ENCODE measurements at regions not wholly inside any gene's neighbourhood (a gene's known extent, or its start where the extent isn't known, plus 50 kb on each side); places are given as distances from the start of the nearest gene placed in this dataset.

GRCh38 chr5:143987751-143988560 is 176.0 kb downstream of the HMHB1 start:
- DNase-seq (no peak), ATAC-seq (no peak)
- ChIA-PET POLR2A (ENCODE audit: unreplicated experiment) (no interaction called here), CTCF (no interaction called here)
- Histone ChIP-seq H4K20me1 (ENCODE audit: low read length) (no peaks in the 10 kb centered on the region), H3K9me3 (ENCODE audit: low read length) (no peaks in the 10 kb centered on the region), H3K4me1 (ENCODE audit: insufficient read depth, low read length) (peaks cover 22% of the 10 kb centered on the region), H3K27me3 (ENCODE audit: low read length) (no peaks in the 10 kb centered on the region), H3F3A (ENCODE audit: low read length, unreplicated experiment) (peaks cover 9% of the 10 kb centered on the region), H3K9ac (ENCODE audit: low read length) (no peak overlapping the region), H3K27ac (ENCODE audit: low read length) (no peak overlapping the region), H3K36me3 (ENCODE audit: low read depth, low read length) (no peaks in the 10 kb centered on the region), H3K4me2 (ENCODE audit: low read length) (no peak overlapping the region), H2AFZ (ENCODE audit: low read length) (no peak overlapping the region), H3K9me2 (replicated peaks; ENCODE audit: low read length) (no peaks in the 10 kb centered on the region), H3K4me3 (ENCODE audit: low read length) (no peak overlapping the region), H3K79me2 (ENCODE audit: low read length) (no peaks in the 10 kb centered on the region)
- no TSS peak for BruUV-seq (replicated peaks)
- intact Hi-C loops (cut with micrococcal nuclease): no loop called here
- TF ChIP-seq EZH2phosphoT487 (IDR thresholded peaks at IDR 0.05; ENCODE audit: borderline replicate concordance, low read length) (no peak), EZH2 (IDR thresholded peaks at IDR 0.05; ENCODE audit: low read length, unreplicated experiment) (no peak), CTCF (conservative IDR thresholded peaks at IDR 0.05; ENCODE audit: low read depth, low read length) (no peak)

DNA sequence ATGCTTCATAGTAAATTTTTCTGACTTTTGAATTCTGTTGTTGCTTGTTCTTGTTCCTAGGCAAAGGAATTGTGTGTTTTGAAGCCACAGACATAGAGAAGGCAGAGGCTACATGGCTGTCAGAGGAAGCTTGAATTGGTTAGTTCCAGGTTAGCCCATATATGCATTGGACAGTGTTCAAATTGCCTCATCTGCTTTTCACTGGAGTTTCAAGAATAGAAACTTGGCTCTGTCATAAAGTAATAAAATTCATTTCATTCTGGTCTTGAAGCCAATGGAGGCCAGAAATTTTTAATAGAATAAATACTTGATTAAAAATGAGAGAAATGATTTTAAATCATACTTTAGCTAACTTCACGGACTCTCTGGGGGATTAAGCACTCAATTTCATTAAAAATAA is 178.0 kb downstream of the YIPF5 start:
- BruUV-seq (replicated peaks): no TSS peak
- CTCF ChIA-PET: no interaction called here
- H3K36me3 ChIP-seq (ENCODE audit: low read depth, low read length): no peaks in the 10 kb centered on the region

More for the DNA sequence above, 178.0 kb downstream of the YIPF5 start:
- Histone ChIP-seq H3K27ac (ENCODE audit: low read length) (no peak overlapping the region), H3K4me1 (ENCODE audit: insufficient read depth, low read length) (no peaks in the 10 kb centered on the region), H3K4me2 (ENCODE audit: low read length) (no peak overlapping the region), H2AFZ (ENCODE audit: low read length) (no peak overlapping the region), H3K9me2 (replicated peaks; ENCODE audit: low read length) (no peaks in the 10 kb centered on the region), H3K9me3 (ENCODE audit: low read length) (no peaks in the 10 kb centered on the region), H3K9ac (ENCODE audit: low read length) (no peak overlapping the region), H3F3A (ENCODE audit: low read length, unreplicated experiment) (no peaks in the 10 kb centered on the region), H3K79me2 (ENCODE audit: low read length) (no peaks in the 10 kb centered on the region), H4K20me1 (ENCODE audit: low read length) (no peaks in the 10 kb centered on the region), H3K27me3 (ENCODE audit: low read length) (no peaks in the 10 kb centered on the region), H3K4me3 (ENCODE audit: low read length) (no peak overlapping the region)
- ATAC-seq (no peak), DNase-seq (no peak)
- POLR2A ChIA-PET (ENCODE audit: unreplicated experiment): no interaction called here
- TF ChIP-seq EZH2phosphoT487 (IDR thresholded peaks at IDR 0.05; ENCODE audit: borderline replicate concordance, low read length): no peak
- no peak for TF ChIP-seq EZH2 (IDR thresholded peaks at IDR 0.05; ENCODE audit: low read length, unreplicated experiment)
- no peak for TF ChIP-seq CTCF (conservative IDR thresholded peaks at IDR 0.05; ENCODE audit: low read depth, low read length)
- intact Hi-C loops (cut with micrococcal nuclease): no loop called here

Measured in PC-3 (cell line).